ENCODE measurements at regions not wholly inside any gene's neighbourhood (a gene's known extent, or its start where the extent isn't known, plus 50 kb on each side); places are given as distances from the start of the nearest gene placed in this dataset.

DNA sequence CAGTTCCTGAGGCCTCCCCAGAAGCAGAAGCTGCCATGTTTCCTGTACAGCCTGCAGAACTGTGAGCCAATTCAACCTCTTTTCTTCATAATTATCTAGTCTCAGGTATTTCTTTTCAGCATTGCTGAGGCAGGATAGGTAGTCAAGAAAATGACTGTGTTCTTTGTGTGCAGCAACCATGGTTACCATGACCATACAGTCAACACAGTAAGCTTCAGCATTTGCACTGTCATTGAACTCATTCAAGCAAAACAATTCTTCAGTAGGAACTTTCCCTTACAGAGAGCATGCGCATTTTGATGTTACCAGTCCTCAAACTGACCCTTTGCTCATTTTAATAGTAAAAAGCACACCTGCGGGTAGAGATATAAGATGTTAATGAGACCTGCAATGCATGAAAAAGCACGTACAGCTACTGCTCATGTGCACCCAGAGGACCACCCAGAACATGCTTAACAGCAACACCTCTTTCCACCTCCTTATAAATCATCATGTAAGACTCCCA, 180.8 kb downstream of the PRKX start:
- TF ChIP-seq, protein P1, sequence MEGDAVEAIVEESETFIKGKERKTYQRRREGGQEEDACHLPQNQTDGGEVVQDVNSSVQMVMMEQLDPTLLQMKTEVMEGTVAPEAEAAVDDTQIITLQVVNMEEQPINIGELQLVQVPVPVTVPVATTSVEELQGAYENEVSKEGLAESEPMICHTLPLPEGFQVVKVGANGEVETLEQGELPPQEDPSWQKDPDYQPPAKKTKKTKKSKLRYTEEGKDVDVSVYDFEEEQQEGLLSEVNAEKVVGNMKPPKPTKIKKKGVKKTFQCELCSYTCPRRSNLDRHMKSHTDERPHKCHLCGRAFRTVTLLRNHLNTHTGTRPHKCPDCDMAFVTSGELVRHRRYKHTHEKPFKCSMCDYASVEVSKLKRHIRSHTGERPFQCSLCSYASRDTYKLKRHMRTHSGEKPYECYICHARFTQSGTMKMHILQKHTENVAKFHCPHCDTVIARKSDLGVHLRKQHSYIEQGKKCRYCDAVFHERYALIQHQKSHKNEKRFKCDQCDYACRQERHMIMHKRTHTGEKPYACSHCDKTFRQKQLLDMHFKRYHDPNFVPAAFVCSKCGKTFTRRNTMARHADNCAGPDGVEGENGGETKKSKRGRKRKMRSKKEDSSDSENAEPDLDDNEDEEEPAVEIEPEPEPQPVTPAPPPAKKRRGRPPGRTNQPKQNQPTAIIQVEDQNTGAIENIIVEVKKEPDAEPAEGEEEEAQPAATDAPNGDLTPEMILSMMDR (IDR thresholded peaks at IDR 0.05): no peak
- no peak for TF ChIP-seq POLR2A (IDR thresholded peaks at IDR 0.05)
- TF ChIP-seq POLR2AphosphoS5 (IDR thresholded peaks at IDR 0.05): no peak

Measured in breast epithelium (tissue), 3 donors.